ENCODE measurements at regions not wholly inside any gene's neighbourhood (a gene's known extent, or its start where the extent isn't known, plus 50 kb on each side); places are given as distances from the start of the nearest gene placed in this dataset.

GRCh38 chr21:35885942-35886541, 174.3 kb downstream of the SETD4 start:
- no peak for DNase-seq (ENCODE audit: low read depth in 1 of 2, low spot score in 1 of 2)
- H3K27me3 ChIP-seq (ENCODE audit: insufficient read depth, poor library complexity, severe bottlenecking) = no peaks in the 10 kb centered on the region
- H3K4me3 ChIP-seq (replicated peaks; ENCODE audit: insufficient read depth, low read length) = no peak overlapping the region
- TF ChIP-seq SPI1 (IDR thresholded peaks at IDR 0.05; ENCODE audit: borderline replicate concordance, low read depth) (no peak), GABPA (IDR thresholded peaks at IDR 0.05; ENCODE audit: low read depth) (no peak), CTCF (IDR thresholded peaks at IDR 0.05; ENCODE audit: insufficient read depth, low read length) (no peak), REST (IDR thresholded peaks at IDR 0.05; ENCODE audit: insufficient replicate concordance, low read depth) (no peak), POLR2AphosphoS5 (IDR thresholded peaks at IDR 0.05; ENCODE audit: low read depth) (no peak)
- H3K27ac ChIP-seq (replicated peaks) = no peak overlapping the region

- no peak for DNase-seq (ENCODE audit: low read depth in 1 of 2, low spot score in 1 of 2)
- Histone ChIP-seq H3K27ac (replicated peaks) (no peak overlapping the region), H3K27me3 (ENCODE audit: insufficient read depth, poor library complexity, severe bottlenecking) (no peaks in the 10 kb centered on the region), H3K4me3 (replicated peaks; ENCODE audit: insufficient read depth, low read length) (no peak overlapping the region)
- no peak for TF ChIP-seq REST (IDR thresholded peaks at IDR 0.05; ENCODE audit: insufficient replicate concordance, low read depth)
- no peak for TF ChIP-seq GABPA (IDR thresholded peaks at IDR 0.05; ENCODE audit: low read depth)
Measured at GRCh38 chr21:35882791-35883240, 177.5 kb downstream of the SETD4 start.

GRCh38 chr21:35873441-35873840, 186.9 kb downstream of the SETD4 start:
- H3K27ac ChIP-seq (replicated peaks) = no peak overlapping the region
- H3K27me3 ChIP-seq (ENCODE audit: insufficient read depth, poor library complexity, severe bottlenecking) = no peaks in the 10 kb centered on the region
- no peak overlapping the region for H3K4me3 ChIP-seq (replicated peaks; ENCODE audit: insufficient read depth, low read length)
- TF ChIP-seq CTCF (IDR thresholded peaks at IDR 0.05; ENCODE audit: insufficient read depth, low read length) = no peak
- TF ChIP-seq POLR2AphosphoS5 (IDR thresholded peaks at IDR 0.05; ENCODE audit: low read depth) = no peak
- TF ChIP-seq GABPA (IDR thresholded peaks at IDR 0.05; ENCODE audit: low read depth) = no peak
- TF ChIP-seq SPI1 (IDR thresholded peaks at IDR 0.05; ENCODE audit: borderline replicate concordance, low read depth) = no peak
- TF ChIP-seq REST (IDR thresholded peaks at IDR 0.05; ENCODE audit: insufficient replicate concordance, low read depth) = no peak
- no peak for DNase-seq (ENCODE audit: low read depth in 1 of 2, low spot score in 1 of 2)

Data from HL-60 (cell line).